DOHH2 (cell line): ENCODE measurements at regions not wholly inside any gene's neighbourhood (a gene's known extent, or its start where the extent isn't known, plus 50 kb on each side); places are given as distances from the start of the nearest gene placed in this dataset.

ENCODE experiments used
- EZH2phosphoT487 ChIP-seq: fragments of 200-600 bp; sonication (generic); IDR thresholded peaks from 2 replicates; pipeline ENCODE4 v1.6.1; 2017; ENCODE audit warnings: borderline replicate concordance, mild to moderate bottlenecking, antibody characterized with exemption, low read length, moderate library complexity, mixed read lengths
- TF ChIP-seq, protein P1 (sequence below): fragments of 200-600 bp; sonication (generic); IDR thresholded peaks from one replicate; pipeline ENCODE4 v1.5.1; 2014; ENCODE audit warnings: antibody characterized with exemption, mild to moderate bottlenecking, low read depth, low read length; ENCODE audit not compliant: poor library complexity, severe bottlenecking

DNA sequence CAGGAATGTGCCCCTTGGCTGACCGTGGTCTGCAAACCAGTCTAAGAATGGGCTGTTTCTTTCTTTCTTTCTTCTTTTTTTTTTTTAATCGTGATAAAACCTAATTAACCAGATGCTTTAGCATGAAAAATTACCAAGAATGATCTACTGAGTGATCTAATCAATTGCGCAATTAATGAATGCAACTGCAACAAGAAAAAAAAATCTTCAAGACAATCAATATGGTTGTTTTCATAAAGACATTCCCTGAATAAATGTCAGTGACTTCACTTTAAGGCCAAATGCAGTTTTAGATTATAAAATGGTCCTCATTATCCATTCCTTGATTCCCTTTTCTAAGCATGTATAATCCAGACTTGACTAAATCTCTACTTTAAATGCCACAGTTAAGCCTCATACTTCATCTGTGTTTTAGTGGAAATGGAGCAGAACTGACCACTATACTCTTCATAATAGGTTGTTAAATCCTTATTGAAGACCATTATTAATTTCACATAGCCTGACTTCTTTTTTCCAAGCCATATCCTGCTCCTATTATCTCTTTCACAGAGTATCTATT lies 51.6 kb upstream of the SETD7 start:
- TF ChIP-seq, protein P1, sequence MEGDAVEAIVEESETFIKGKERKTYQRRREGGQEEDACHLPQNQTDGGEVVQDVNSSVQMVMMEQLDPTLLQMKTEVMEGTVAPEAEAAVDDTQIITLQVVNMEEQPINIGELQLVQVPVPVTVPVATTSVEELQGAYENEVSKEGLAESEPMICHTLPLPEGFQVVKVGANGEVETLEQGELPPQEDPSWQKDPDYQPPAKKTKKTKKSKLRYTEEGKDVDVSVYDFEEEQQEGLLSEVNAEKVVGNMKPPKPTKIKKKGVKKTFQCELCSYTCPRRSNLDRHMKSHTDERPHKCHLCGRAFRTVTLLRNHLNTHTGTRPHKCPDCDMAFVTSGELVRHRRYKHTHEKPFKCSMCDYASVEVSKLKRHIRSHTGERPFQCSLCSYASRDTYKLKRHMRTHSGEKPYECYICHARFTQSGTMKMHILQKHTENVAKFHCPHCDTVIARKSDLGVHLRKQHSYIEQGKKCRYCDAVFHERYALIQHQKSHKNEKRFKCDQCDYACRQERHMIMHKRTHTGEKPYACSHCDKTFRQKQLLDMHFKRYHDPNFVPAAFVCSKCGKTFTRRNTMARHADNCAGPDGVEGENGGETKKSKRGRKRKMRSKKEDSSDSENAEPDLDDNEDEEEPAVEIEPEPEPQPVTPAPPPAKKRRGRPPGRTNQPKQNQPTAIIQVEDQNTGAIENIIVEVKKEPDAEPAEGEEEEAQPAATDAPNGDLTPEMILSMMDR: no peak
- TF ChIP-seq EZH2phosphoT487: no peak
